ENCODE measurements at regions not wholly inside any gene's neighbourhood (a gene's known extent, or its start where the extent isn't known, plus 50 kb on each side); places are given as distances from the start of the nearest gene placed in this dataset.

DNA sequence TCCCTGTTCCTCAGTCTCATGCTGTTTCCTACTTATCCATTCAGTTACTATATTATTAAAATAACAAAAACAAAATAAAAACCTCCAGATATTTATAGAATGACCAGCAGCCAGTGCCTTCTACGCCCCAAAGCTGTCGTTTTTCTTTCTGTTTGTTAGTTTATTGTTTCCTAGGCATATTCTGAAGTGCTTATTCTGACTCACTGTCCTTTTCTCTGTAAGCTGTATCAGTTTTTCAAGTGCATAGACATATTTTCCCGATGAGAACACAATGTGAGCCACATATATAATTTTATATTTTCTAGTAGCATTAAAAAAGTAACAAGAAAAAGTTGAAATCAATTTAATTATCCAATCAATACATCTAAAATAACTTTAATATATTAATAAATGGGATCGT is 2158.6 kb upstream of the TENM3 start:
- Mint-ChIP-seq H3K36me3 (no peaks in the 10 kb centered on the region), H3K4me1 (no peaks in the 10 kb centered on the region), H3K27me3 (ENCODE audit: low read depth in 3 of 3) (peaks cover 0 to 2% (median 0%) of the 10 kb centered on the region in 3 donors), H3K4me3 (no peak overlapping the region), H3K9me3 (no peaks in the 10 kb centered on the region), H3K27ac (no peak overlapping the region)
- no peaks in the 10 kb centered on the region for H3K4me1 ChIP-seq (ENCODE audit: control insufficient read depth in 1 of 2, insufficient read depth in 2 of 2, low read length in 2 of 2)
- no peaks in the 10 kb centered on the region for H3K79me2 ChIP-seq (ENCODE audit: insufficient read depth, low read length)
- H3K27me3 ChIP-seq (ENCODE audit: control insufficient read depth in 2 of 2, insufficient read depth in 2 of 2, low read length in 2 of 2) = no peaks in the 10 kb centered on the region
- H3K4me2 ChIP-seq (replicated peaks; ENCODE audit: extremely low read depth, low read length, poor library complexity, severe bottlenecking) = no peak overlapping the region
- no CpG with 5 or more reads among the region's 4 CpGs for WGBS (ENCODE audit: insufficient coverage)
- no peaks in the 10 kb centered on the region for H3K9me3 ChIP-seq (replicated peaks in 1 of 2; ENCODE audit: control insufficient read depth in 1 of 2, insufficient read depth in 1 of 2, low read length in 2 of 2)
- TF ChIP-seq, protein P1, sequence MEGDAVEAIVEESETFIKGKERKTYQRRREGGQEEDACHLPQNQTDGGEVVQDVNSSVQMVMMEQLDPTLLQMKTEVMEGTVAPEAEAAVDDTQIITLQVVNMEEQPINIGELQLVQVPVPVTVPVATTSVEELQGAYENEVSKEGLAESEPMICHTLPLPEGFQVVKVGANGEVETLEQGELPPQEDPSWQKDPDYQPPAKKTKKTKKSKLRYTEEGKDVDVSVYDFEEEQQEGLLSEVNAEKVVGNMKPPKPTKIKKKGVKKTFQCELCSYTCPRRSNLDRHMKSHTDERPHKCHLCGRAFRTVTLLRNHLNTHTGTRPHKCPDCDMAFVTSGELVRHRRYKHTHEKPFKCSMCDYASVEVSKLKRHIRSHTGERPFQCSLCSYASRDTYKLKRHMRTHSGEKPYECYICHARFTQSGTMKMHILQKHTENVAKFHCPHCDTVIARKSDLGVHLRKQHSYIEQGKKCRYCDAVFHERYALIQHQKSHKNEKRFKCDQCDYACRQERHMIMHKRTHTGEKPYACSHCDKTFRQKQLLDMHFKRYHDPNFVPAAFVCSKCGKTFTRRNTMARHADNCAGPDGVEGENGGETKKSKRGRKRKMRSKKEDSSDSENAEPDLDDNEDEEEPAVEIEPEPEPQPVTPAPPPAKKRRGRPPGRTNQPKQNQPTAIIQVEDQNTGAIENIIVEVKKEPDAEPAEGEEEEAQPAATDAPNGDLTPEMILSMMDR (IDR thresholded peaks at IDR 0.05) = no peak
- no peak overlapping the region for H3K4me3 ChIP-seq (replicated peaks in 1 of 3; ENCODE audit: low read depth in 2 of 3, low read length in 3 of 3)
- H3K9ac ChIP-seq (ENCODE audit: insufficient read depth, low read length, poor library complexity, severe bottlenecking) = no peak overlapping the region
- no peak overlapping the region for H2AFZ ChIP-seq (ENCODE audit: insufficient read depth, low read depth, low read length, poor library complexity, severe bottlenecking)
- intact Hi-C loops (cut with micrococcal nuclease) = no loop called here
- DNase-seq = no peak
- H4K20me1 ChIP-seq (ENCODE audit: insufficient read depth, low read length) = no peaks in the 10 kb centered on the region
- H3K36me3 ChIP-seq (replicated peaks in 1 of 2; ENCODE audit: control insufficient read depth in 1 of 2, insufficient read depth in 2 of 2, low read length in 2 of 2) = no peaks in the 10 kb centered on the region
- H3K27ac ChIP-seq (ENCODE audit: low read depth in 1 of 2, low read length in 2 of 2) = no peak overlapping the region

DNA sequence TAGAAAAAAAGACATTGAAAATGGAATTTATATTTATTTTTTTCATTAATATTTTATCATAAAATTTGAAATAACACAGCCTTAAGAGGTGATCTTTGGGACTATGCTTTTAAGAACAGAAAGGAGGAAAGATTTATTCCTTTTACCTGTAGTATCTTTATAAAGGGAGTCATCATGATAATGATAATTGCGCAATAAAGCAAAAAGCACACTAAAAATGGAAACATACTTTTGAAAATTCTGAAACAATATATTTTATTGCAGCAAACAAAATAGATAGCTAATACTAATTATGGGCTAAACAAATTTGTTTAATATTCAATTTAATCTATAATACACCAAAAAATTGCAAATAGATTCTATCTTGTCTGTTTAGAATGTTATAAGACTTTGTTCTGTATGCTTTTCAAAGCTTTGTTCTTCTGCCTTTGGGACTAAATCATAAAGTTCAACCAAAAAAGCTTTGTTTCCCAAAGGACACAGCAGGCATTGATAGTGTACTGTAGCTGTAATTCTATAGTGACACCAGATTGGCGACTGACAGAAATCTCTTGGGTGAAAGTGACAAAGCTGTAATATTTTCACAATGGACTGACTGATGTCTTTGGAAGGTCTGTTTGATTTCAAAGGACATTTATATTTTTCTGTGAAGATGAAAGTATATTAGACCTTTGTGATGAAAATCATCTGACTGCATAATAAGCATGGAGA is 2156.6 kb upstream of the TENM3 start:
- 0% methylated on average over 1 of the region's 2 CpGs for WGBS (ENCODE audit: insufficient coverage)
- H3K4me1 Mint-ChIP-seq = no peaks in the 10 kb centered on the region
- peaks cover 0 to 2% (median 0%) of the 10 kb centered on the region in 3 donors for H3K27me3 Mint-ChIP-seq (ENCODE audit: low read depth in 3 of 3)
- no peak overlapping the region for H3K27ac Mint-ChIP-seq
- no peak for DNase-seq
- no peaks in the 10 kb centered on the region for H3K4me1 ChIP-seq (ENCODE audit: control insufficient read depth in 1 of 2, insufficient read depth in 2 of 2, low read length in 2 of 2)
- H3K79me2 ChIP-seq (ENCODE audit: insufficient read depth, low read length) = no peaks in the 10 kb centered on the region
- H3K9ac ChIP-seq (ENCODE audit: insufficient read depth, low read length, poor library complexity, severe bottlenecking) = no peak overlapping the region
- no peaks in the 10 kb centered on the region for H3K36me3 Mint-ChIP-seq
- no peaks in the 10 kb centered on the region for H3K9me3 Mint-ChIP-seq
- no peak overlapping the region for H2AFZ ChIP-seq (ENCODE audit: insufficient read depth, low read depth, low read length, poor library complexity, severe bottlenecking)
- no peak overlapping the region for H3K4me3 Mint-ChIP-seq
- no peaks in the 10 kb centered on the region for H4K20me1 ChIP-seq (ENCODE audit: insufficient read depth, low read length)
- H3K9me3 ChIP-seq (replicated peaks in 1 of 2; ENCODE audit: control insufficient read depth in 1 of 2, insufficient read depth in 1 of 2, low read length in 2 of 2) = no peaks in the 10 kb centered on the region
- H3K27ac ChIP-seq (ENCODE audit: low read depth in 1 of 2, low read length in 2 of 2) = no peak overlapping the region
- intact Hi-C loops (cut with micrococcal nuclease) = no loop called here
- no peak overlapping the region for H3K4me2 ChIP-seq (replicated peaks; ENCODE audit: extremely low read depth, low read length, poor library complexity, severe bottlenecking)
- TF ChIP-seq, protein P1 (IDR thresholded peaks at IDR 0.05) = no peak
- no peaks in the 10 kb centered on the region for H3K27me3 ChIP-seq (ENCODE audit: control insufficient read depth in 2 of 2, insufficient read depth in 2 of 2, low read length in 2 of 2)
- H3K4me3 ChIP-seq (replicated peaks in 1 of 3; ENCODE audit: low read depth in 2 of 3, low read length in 3 of 3) = no peak overlapping the region
- no peaks in the 10 kb centered on the region for H3K36me3 ChIP-seq (replicated peaks in 1 of 2; ENCODE audit: control insufficient read depth in 1 of 2, insufficient read depth in 2 of 2, low read length in 2 of 2)

All from CD14-positive monocyte (primary cell).